ENCODE measurements at regions not wholly inside any gene's neighbourhood (a gene's known extent, or its start where the extent isn't known, plus 50 kb on each side); places are given as distances from the start of the nearest gene placed in this dataset.

DNA sequence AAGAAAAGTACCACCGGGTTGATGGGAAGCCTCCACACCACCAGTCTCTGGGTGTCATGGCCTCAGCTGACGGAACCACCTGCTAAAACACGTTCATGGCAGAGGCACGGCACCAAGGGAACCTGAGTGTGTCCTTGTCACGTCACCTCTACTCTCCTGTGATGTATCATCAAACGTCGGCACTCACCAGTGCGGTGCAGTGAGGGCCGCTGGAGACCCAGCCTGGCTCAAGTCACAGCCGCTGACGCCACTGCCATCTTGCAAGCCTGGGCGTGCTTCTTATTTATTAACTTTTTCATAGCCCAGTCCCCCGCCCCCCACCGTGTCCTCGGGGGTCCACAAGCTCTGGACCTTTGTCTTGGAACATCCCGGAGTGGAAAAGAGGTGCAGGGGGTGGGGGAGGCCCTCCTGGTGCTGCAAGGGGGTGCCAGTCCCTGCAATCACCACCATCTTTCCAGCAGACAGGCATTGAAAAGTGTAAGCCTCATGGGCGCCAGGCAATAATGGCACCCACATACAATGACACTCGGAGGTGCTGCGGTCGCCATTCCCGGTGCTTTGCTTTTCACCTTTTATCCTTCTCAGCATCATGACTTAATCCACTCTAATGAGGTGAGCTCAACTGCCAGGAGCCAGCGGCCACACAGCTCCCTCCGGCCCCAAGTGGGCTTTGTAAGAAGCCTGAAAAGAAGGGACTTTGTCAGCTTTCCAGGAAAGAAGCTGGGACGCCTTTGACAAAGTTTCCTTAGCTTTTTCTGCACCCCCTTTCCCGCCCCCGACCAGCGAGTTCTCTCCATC is 202.3 kb upstream of the IRX1 start (continued):
- no peak for TF ChIP-seq ETS1 (IDR thresholded peaks at IDR 0.05)
- no peak for TF ChIP-seq EZH2 (IDR thresholded peaks at IDR 0.05; ENCODE audit: low read depth, unreplicated experiment)
- no peak for TF ChIP-seq ZNF331 (CRISPR knock-in tag; IDR thresholded peaks at IDR 0.05; ENCODE audit: low read depth)
- no peak for TF ChIP-seq ZNF114 (CRISPR knock-in tag; IDR thresholded peaks at IDR 0.05)
- TF ChIP-seq POLR2AphosphoS5 (IDR thresholded peaks at IDR 0.05; ENCODE audit: low read depth), result no peak
- no peak for TF ChIP-seq REST (IDR thresholded peaks at IDR 0.05; ENCODE audit: unreplicated experiment)
- TF ChIP-seq, protein P1, sequence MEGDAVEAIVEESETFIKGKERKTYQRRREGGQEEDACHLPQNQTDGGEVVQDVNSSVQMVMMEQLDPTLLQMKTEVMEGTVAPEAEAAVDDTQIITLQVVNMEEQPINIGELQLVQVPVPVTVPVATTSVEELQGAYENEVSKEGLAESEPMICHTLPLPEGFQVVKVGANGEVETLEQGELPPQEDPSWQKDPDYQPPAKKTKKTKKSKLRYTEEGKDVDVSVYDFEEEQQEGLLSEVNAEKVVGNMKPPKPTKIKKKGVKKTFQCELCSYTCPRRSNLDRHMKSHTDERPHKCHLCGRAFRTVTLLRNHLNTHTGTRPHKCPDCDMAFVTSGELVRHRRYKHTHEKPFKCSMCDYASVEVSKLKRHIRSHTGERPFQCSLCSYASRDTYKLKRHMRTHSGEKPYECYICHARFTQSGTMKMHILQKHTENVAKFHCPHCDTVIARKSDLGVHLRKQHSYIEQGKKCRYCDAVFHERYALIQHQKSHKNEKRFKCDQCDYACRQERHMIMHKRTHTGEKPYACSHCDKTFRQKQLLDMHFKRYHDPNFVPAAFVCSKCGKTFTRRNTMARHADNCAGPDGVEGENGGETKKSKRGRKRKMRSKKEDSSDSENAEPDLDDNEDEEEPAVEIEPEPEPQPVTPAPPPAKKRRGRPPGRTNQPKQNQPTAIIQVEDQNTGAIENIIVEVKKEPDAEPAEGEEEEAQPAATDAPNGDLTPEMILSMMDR (conservative IDR thresholded peaks at IDR 0.05; ENCODE audit: low read depth in 2 of 2), result no peak
- TF ChIP-seq EZH2phosphoT487 (IDR thresholded peaks at IDR 0.05; ENCODE audit: unreplicated experiment), result no peak
- TF ChIP-seq CREB1 (CRISPR knock-in tag; IDR thresholded peaks at IDR 0.05; ENCODE audit: low read depth), result no peak
- TF ChIP-seq JUNB (IDR thresholded peaks at IDR 0.05; ENCODE audit: unreplicated experiment), result no peak

DNA sequence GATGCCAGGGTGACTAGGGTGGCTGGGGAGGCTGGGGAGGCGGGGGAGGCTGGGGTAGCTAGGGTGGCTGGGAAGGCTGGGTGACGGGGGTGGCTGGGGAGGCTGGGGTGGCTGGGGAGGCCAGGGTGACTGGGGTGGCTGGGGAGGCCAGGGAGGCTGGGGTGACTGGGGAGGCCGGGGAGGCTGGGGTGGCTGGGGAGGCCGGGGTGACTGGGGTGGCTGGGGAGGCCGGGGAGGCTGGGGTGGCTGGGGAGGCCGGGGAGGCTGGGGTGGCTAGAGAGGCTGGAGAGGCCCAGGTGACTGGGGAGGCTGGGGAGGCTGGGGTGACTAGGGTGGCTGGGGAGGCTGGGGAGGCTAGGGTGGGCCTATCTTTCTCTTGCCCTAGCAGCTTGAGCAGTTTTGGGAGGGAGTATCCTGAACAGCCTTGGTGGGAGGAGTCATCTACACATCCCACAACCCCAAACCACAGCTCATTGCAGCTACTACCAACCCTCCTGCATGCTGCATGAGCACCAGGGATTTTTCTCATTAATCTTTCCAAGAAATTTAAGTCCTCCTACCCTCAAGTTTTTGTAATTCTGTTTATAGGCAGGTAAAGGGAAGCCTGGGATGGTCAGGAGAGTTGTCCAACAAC is 203.2 kb upstream of the IRX1 start:
- H3K4me2 ChIP-seq, result no peak overlapping the region
- no peaks in the 10 kb centered on the region for H3K9me2 ChIP-seq (ENCODE audit: insufficient read depth)
- H4K20me1 ChIP-seq (replicated peaks; ENCODE audit: insufficient read depth), result no peaks in the 10 kb centered on the region
- no peak overlapping the region for H3K4me3 ChIP-seq
- DNase-seq (ENCODE audit: low spot score), result no peak
- Mint-ChIP-seq H3K4me1 (peaks cover 15% of the 10 kb centered on the region), H3K36me3 (ENCODE audit: low read depth) (no peaks in the 10 kb centered on the region), H3K9me3 (peaks cover 3% of the 10 kb centered on the region; the same call in 2 of the 3 replicates), H3K27me3 (ENCODE audit: insufficient read depth, low read depth, poor library complexity) (peaks cover 9% of the 10 kb centered on the region), H3K27ac (no peak overlapping the region), H3K4me3 (no peak overlapping the region)
- no peaks in the 10 kb centered on the region for H3K36me3 ChIP-seq (ENCODE audit: insufficient read depth)
- TF ChIP-seq NANOG (IDR thresholded peaks at IDR 0.05; ENCODE audit: borderline replicate concordance), result no peak
- TF ChIP-seq, protein P1 (conservative IDR thresholded peaks at IDR 0.05; ENCODE audit: low read depth in 2 of 2), result no peak
- no peak for TF ChIP-seq POLR2AphosphoS5 (IDR thresholded peaks at IDR 0.05; ENCODE audit: low read depth)
- ATAC-seq, result no peak
- H3K79me2 ChIP-seq (replicated peaks; ENCODE audit: insufficient read depth), result no peaks in the 10 kb centered on the region
- H3K27me3 ChIP-seq (ENCODE audit: insufficient read depth), result no peaks in the 10 kb centered on the region
- no peak overlapping the region for H3K27ac ChIP-seq (ENCODE audit: low read depth)
- no peaks in the 10 kb centered on the region for H3F3A ChIP-seq (replicated peaks; ENCODE audit: low read depth)
- H3K4me1 ChIP-seq (ENCODE audit: insufficient read depth), result peaks cover 8% of the 10 kb centered on the region
- no peak overlapping the region for H2AFZ ChIP-seq
